ENCODE measurements at regions not wholly inside any gene's neighbourhood (a gene's known extent, or its start where the extent isn't known, plus 50 kb on each side); places are given as distances from the start of the nearest gene placed in this dataset.
"Not testable (repeated sequence)": the region's sequence is repeated elsewhere in the genome, so short reads cannot be mapped to it uniquely, and the experiment has no call there.

DNA sequence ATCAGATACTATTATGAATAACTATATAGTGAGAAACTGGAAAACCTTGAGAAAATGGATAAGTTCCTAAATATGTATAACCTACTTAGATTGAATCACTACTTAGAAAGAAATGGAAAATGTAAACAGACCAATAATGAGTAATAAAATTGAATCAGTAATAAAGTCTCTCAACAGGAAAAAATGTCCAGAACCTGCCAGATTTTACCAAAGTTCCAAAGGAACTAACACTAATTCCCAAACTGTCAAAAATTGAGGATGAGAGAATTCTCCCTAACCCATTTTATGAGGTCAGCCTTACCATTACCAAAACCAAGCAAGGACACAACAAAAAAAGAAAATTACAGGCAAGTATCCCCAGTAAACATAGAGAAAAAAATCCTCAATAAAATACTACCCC, 272.0 kb downstream of the RPAP3 start (continued):
- TF ChIP-seq, protein P1, sequence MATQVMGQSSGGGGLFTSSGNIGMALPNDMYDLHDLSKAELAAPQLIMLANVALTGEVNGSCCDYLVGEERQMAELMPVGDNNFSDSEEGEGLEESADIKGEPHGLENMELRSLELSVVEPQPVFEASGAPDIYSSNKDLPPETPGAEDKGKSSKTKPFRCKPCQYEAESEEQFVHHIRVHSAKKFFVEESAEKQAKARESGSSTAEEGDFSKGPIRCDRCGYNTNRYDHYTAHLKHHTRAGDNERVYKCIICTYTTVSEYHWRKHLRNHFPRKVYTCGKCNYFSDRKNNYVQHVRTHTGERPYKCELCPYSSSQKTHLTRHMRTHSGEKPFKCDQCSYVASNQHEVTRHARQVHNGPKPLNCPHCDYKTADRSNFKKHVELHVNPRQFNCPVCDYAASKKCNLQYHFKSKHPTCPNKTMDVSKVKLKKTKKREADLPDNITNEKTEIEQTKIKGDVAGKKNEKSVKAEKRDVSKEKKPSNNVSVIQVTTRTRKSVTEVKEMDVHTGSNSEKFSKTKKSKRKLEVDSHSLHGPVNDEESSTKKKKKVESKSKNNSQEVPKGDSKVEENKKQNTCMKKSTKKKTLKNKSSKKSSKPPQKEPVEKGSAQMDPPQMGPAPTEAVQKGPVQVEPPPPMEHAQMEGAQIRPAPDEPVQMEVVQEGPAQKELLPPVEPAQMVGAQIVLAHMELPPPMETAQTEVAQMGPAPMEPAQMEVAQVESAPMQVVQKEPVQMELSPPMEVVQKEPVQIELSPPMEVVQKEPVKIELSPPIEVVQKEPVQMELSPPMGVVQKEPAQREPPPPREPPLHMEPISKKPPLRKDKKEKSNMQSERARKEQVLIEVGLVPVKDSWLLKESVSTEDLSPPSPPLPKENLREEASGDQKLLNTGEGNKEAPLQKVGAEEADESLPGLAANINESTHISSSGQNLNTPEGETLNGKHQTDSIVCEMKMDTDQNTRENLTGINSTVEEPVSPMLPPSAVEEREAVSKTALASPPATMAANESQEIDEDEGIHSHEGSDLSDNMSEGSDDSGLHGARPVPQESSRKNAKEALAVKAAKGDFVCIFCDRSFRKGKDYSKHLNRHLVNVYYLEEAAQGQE (IDR thresholded peaks at IDR 0.05) = no peak
- TF ChIP-seq TAF1 (conservative IDR thresholded peaks at IDR 0.05) = no peak

DNA sequence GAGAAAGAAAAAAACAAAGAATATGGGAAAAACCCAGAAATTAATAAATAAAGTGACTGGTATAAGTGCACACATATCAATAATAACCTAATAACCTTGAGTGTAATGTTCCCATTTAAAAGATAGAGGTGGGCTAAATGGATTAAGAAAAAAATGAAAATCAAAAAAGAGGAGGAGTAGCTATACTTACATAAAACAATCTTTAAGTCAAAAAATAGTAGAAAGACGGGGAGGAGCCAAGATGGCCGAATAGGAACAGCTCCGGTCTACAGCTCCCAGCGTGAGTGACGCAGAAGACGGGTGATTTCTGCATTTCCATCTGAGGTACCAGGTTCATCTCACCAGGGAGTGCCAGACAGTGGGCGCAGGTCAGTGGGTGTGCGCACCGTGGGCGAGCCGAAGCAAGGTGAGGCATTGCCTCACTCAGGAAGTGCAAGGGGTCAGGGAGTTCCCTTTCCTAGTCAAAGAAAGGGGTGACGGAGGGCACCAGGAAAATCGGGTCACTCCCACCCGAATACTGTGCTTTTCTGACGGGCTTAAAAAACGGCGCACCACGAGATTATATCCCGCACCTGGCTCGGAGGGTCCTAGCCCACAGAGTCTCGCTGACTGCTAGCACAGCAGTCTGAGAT, 279.0 kb downstream of the RPAP3 start:
- not testable (repeated sequence) for H3K9ac ChIP-seq (ENCODE audit: low read depth in 1 of 2, low read length in 2 of 2); H3K27me3 ChIP-seq (ENCODE audit: control insufficient read depth in 4 of 4, insufficient read depth in 4 of 4, low read length in 3 of 4); H3K9me3 ChIP-seq (ENCODE audit: control insufficient read depth in 4 of 4, low read length in 3 of 4); DNase-seq (ENCODE audit: low spot score); H3K4me1 ChIP-seq (ENCODE audit: control insufficient read depth in 4 of 4, insufficient read depth in 4 of 4, low read length in 3 of 4); H3K27ac ChIP-seq (ENCODE audit: low read depth in 1 of 2, low read length in 2 of 2); H3K36me3 ChIP-seq (ENCODE audit: control insufficient read depth in 4 of 4, insufficient read depth in 3 of 4, low read depth in 1 of 4, low read length in 3 of 4); H3K4me3 ChIP-seq (ENCODE audit: low read depth in 1 of 3, low read length in 3 of 3)
- 93% methylated on average over 21 of the region's 21 CpGs for WGBS

DNA sequence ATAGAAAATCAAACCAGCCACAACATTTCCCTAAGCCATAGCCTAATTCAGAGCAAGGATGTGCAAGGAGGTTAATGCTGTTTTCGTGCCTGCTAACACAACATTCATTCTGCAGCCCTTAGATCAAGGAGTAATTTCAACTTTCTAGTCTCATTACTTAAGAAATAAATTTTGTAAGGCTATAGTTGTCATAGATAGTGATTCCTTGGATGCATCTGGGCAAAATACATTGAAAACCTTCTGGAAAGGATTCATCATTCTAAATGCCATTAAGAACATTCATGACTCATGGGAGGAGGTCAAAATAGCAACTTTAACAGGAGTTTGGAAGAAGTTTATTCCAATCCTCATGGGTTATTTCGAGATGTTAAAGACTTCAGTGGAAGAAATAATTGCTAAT, 283.2 kb downstream of the RPAP3 start:
- DNase-seq (ENCODE audit: low spot score) = no peak
- Histone ChIP-seq H3K36me3 (ENCODE audit: control insufficient read depth in 4 of 4, insufficient read depth in 3 of 4, low read depth in 1 of 4, low read length in 3 of 4) (no peaks in the 10 kb centered on the region), H3K9ac (ENCODE audit: low read depth in 1 of 2, low read length in 2 of 2) (no peak overlapping the region), H3K4me1 (ENCODE audit: control insufficient read depth in 4 of 4, insufficient read depth in 4 of 4, low read length in 3 of 4) (no peaks in the 10 kb centered on the region), H3K4me3 (ENCODE audit: low read depth in 1 of 3, low read length in 3 of 3) (no peak overlapping the region), H3K27ac (ENCODE audit: low read depth in 1 of 2, low read length in 2 of 2) (no peak overlapping the region), H3K9me3 (ENCODE audit: control insufficient read depth in 4 of 4, low read length in 3 of 4) (peaks cover 0 to 1% (median 0%) of the 10 kb centered on the region in 4 donors), H3K27me3 (ENCODE audit: control insufficient read depth in 4 of 4, insufficient read depth in 4 of 4, low read length in 3 of 4) (peaks cover 0 to 3% (median 0%) of the 10 kb centered on the region in 4 donors)
- TF ChIP-seq, protein P2, sequence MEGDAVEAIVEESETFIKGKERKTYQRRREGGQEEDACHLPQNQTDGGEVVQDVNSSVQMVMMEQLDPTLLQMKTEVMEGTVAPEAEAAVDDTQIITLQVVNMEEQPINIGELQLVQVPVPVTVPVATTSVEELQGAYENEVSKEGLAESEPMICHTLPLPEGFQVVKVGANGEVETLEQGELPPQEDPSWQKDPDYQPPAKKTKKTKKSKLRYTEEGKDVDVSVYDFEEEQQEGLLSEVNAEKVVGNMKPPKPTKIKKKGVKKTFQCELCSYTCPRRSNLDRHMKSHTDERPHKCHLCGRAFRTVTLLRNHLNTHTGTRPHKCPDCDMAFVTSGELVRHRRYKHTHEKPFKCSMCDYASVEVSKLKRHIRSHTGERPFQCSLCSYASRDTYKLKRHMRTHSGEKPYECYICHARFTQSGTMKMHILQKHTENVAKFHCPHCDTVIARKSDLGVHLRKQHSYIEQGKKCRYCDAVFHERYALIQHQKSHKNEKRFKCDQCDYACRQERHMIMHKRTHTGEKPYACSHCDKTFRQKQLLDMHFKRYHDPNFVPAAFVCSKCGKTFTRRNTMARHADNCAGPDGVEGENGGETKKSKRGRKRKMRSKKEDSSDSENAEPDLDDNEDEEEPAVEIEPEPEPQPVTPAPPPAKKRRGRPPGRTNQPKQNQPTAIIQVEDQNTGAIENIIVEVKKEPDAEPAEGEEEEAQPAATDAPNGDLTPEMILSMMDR (IDR thresholded peaks at IDR 0.05; ENCODE audit: low read depth, low read length, missing input control) = no peak
- TF ChIP-seq RAD21 (IDR thresholded peaks at IDR 0.05) (no peak), NR2F2 (IDR thresholded peaks at IDR 0.05) (no peak), TAF1 (conservative IDR thresholded peaks at IDR 0.05) (no peak), EGR1 (IDR thresholded peaks at IDR 0.05; ENCODE audit: low read depth in 2 of 2) (no peak), HNF4A (conservative IDR thresholded peaks at IDR 0.05) (no peak), HNF4G (IDR thresholded peaks at IDR 0.05) (no peak), SP1 (IDR thresholded peaks at IDR 0.05) (no peak), FOXA1 (IDR thresholded peaks at IDR 0.05) (no peak), FOXA2 (IDR thresholded peaks at IDR 0.05) (no peak), GABPA (IDR thresholded peaks at IDR 0.05 in 1 of 2, conservative IDR thresholded peaks at IDR 0.05 in 1 of 2) (no peak), YY1 (IDR thresholded peaks at IDR 0.05) (no peak), RXRA (IDR thresholded peaks at IDR 0.05) (no peak)
- TF ChIP-seq, protein P3, sequence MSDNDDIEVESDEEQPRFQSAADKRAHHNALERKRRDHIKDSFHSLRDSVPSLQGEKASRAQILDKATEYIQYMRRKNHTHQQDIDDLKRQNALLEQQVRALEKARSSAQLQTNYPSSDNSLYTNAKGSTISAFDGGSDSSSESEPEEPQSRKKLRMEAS (IDR thresholded peaks at IDR 0.05) = no peak
- TF ChIP-seq, protein P4, sequence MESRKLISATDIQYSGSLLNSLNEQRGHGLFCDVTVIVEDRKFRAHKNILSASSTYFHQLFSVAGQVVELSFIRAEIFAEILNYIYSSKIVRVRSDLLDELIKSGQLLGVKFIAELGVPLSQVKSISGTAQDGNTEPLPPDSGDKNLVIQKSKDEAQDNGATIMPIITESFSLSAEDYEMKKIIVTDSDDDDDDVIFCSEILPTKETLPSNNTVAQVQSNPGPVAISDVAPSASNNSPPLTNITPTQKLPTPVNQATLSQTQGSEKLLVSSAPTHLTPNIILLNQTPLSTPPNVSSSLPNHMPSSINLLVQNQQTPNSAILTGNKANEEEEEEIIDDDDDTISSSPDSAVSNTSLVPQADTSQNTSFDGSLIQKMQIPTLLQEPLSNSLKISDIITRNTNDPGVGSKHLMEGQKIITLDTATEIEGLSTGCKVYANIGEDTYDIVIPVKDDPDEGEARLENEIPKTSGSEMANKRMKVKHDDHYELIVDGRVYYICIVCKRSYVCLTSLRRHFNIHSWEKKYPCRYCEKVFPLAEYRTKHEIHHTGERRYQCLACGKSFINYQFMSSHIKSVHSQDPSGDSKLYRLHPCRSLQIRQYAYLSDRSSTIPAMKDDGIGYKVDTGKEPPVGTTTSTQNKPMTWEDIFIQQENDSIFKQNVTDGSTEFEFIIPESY (IDR thresholded peaks at IDR 0.05) = no peak
- WGBS = 65% methylated on average over 2 of the region's 2 CpGs
